ENCODE measurements at regions not wholly inside any gene's neighbourhood (a gene's known extent, or its start where the extent isn't known, plus 50 kb on each side); places are given as distances from the start of the nearest gene placed in this dataset.

DNA sequence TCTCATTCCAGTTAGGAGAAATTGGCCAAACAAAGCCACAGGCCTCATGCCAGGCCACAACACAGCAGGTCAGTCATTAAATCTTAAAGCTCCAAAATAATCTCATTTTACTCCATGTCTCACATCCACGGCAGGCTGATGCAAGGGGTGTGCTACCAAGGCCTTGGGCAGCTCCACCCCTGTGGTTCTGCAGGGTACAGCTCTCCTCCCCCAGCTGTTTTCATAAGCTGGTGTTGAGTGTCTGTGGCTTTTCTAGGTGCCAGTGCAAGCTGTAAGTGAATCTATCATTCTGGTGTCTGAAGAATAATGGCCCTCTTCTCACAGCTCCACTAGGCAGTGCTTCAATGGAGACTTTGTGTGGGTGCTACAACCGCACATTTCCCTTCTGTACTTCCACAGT, 949.2 kb downstream of the TECRL start:
- no peak for DNase-seq

- no peak for DNase-seq
Measured at GRCh38 chr4:63459329-63459728, 949.9 kb downstream of the TECRL start.

DNA sequence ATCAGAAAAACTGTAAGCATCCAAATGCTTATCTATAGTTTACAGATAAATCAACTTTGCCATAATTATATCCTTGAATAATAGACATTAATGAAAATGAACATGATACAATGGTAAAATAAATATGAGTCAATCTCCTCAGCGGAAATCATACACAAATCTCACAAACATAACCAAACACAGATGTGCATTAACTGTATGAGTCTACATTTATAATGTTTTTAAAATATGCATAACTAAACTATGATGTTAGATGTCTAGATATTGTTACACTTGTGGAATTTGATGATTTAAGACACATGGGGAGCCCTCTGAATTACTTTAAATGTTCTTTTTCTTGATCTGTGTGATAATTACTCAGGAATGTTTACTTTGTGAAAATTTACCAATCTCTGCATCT, 951.2 kb downstream of the TECRL start:
- DNase-seq, result no peak

DNA sequence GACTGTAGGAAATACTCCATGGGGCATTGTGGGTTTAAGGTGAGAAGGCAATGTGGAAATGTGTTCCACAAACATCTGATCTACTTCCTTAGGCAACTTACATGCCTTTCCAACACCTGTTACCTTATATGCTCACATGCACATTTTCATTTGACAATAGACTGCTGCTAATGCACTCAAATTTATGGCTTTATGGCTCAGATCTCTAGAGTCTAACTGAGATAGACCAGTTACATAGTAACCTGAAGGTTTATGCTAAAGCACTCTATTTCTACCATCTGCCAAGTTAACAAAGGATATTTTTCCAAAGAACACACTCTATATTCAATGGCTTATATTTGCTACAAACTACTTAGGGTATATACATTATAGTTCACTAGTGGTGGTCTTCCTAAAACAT, 969.0 kb downstream of the TECRL start:
- no peak for DNase-seq

DNA sequence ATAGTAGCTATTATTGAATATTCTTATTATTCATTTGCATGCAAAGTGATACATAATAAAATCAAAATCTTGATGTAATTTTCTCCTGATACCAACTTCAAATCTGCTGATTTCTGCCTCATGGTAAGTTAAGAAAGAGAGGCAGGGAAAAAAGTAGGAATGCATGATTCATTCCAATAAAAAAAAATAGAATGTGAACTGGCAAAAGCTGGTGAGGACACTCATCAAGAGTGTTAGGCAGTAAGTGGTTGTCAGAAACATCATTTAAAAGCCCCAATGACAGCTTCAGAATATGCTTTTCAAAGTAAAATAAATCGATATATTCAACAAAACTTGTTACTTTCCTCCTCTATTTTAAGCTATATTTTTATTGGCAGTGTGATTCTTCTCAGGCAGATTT, 979.1 kb downstream of the TECRL start:
- no peak for DNase-seq

DNA sequence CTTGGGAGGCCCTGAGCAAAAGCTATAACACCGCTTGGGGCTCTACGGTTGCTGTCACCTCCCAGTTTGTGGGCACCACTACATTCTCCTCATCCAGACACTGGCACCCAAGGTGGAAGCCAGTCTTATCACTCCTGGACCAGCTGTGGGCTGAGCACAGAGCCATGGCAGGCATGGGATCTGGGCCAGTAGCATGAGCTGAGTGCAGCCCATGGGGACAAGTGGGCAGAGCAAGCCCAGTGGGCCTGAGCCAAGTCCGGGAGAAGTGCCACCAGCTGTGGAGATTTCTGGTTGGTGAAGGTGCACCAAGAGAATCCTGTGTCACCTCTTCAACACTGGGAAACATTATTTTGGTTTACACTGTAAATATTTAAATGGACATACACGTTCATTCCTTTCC, 1013.0 kb downstream of the TECRL start:
- no peak for DNase-seq

DNA sequence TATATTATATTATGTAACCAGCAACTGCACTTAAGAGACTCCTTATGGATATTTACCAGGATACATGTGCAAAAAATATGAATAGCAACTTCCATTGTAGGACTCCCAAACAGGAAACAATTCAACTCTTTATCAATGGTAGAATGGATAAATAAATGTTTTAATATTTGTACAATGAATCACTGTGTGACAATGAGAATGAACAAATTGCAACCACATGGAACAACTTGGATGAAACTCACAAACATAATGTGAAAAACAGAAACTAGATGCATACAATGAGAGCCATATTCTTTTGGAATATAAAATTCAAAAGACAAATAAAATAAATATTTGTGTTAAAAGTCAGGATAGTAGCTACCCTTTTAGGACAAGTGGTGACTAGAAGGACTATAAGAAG, 1015.7 kb downstream of the TECRL start:
- DNase-seq, result no peak

DNA sequence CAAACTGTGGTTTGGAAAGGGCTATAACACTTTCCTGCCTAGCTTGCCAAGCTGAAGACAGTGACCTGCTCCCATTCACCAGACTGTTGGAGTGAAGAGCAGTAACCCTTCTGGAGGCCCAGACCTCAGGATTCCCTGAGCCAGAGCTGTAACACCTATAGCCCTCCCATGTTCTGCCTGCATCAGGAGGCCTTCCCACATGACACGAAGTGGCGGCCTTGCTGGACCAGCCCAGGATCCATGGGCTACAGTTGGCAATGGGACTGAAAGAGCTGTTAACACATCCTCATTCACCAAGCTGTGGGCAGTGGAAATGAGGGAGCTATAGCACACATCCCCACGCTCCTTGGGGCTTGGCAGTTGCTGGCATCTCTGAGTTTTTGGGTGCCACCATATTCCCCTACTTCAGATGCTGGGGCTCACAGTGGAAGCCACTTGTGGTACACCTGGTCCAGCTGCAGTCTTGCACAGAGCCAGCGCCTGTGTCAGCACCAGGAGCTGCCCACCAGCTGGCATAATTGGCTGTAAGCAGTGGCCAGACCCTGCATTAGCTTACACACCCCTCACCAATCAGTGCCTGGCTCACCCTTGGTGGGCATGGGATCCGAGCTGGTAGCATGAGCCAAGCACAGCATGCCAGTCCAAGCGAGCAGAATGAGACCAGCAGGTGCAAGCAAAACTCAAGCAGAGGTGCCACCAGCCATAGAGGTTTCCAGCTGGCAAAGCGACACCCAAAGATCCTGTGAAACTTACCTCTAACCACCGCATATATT, 1029.3 kb downstream of the TECRL start:
- DNase-seq, result no peak

GRCh38 chr4:63371001-63371400, 1038.2 kb downstream of the TECRL start:
- DNase-seq, result no peak

GRCh38 chr4:63361628-63362027, 1047.6 kb downstream of the TECRL start:
- no peak for DNase-seq

DNA sequence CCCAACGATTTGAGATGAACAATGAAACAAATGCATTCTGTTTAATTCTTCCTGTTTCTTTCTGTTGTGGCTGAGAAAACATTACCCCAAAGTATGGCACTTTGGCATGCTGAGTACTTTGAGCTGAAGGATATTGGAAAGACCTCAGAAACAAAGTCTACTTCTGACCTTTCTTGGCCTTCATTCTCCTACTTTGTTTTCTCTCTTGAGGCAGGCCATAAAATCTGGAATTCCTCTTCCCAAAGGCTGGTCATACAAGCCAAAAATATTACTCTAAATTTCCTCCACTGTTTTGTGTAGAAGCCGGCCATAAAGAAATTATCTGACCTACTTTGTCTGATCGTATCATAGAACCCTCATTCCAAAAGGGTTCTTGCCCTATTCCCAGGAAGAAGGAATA, 1048.2 kb downstream of the TECRL start:
- no peak for DNase-seq

DNA sequence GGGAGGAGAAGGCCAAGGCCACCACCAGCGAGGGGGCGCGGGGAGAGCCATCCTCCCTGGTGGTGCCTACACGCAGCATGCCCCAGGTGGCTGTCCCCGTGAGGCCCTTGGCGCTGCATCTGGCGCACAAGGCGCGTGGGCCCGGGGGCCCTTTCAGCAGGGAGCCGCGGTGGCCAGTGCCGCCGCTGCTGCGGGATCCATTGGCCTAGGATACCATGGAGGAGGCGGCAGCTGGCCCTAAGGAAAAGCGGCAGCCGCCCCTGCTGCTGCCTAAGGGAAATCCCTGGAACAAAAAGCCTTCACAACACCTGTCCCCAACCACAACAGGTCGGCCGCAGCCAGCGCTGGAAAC, 1059.6 kb downstream of the TECRL start:
- no peak for DNase-seq

GRCh38 chr4:63348735-63349673, 1060.2 kb downstream of the TECRL start:
- DNase-seq, result no peak

- DNase-seq, result no peak
Measured at GRCh38 chr4:63325140-63325539, 1084.1 kb downstream of the TECRL start.

GRCh38 chr4:63316633-63317032, 1092.6 kb downstream of the TECRL start:
- DNase-seq, result no peak

DNA sequence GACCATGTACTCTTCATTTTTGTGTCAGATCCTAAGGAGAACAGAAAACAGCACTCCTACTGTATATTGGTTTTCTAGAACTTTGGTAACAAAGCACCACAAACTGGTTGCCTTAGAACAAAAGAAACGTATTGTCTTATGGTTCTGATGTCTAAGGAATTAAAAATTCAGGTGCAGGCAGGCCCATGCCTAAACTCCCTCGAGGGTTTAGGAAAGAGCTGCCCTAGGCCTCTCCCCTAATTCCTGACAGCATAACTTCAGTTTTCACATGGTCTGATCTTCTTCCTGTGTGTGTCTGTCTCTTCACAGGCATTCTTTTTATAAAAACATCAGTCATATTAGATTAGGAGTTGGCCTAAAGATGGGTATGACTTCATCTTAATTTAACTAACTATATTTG, 1093.6 kb downstream of the TECRL start:
- DNase-seq, result no peak

GRCh38 chr4:63308697-63309096, 1100.6 kb downstream of the TECRL start:
- no peak for DNase-seq

DNA sequence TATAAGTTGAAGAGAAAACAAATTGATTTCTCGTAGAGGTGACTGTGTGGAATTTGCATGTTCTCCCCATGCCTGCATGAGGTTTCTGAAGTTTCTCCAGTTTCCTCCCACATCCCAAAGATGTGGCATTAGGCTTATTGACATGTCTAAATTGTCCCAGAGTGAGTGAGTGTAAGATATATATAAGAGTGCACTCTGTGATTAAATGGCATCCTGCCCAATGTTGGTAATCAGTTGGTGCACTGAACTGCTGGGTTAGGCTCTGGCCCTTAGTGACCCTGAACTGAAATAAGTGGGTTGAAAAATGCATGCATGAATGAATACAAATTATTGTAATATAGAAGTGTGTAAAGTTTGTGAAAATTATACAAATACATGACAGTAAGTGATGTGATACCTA, 1106.5 kb downstream of the TECRL start:
- no peak for DNase-seq

DNA sequence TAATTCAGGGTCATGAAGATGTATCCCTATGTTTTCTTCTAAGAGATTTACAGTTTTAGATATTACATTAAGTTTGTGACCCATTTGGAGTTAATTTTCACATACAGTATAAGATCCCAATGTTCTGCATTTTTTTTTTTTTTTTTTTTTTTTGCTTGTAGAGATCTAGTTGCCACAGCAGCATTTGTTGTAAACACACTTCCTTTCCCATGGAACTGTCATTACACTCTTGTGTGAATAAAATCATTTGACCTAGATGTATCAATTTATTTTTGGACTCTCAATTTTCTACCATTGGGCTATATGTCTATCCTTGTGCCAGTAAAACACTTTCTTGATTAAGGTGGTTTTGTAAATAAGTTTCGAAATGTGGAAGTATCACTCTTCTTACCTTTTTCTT, 1107.2 kb downstream of the TECRL start:
- DNase-seq, result no peak

DNA sequence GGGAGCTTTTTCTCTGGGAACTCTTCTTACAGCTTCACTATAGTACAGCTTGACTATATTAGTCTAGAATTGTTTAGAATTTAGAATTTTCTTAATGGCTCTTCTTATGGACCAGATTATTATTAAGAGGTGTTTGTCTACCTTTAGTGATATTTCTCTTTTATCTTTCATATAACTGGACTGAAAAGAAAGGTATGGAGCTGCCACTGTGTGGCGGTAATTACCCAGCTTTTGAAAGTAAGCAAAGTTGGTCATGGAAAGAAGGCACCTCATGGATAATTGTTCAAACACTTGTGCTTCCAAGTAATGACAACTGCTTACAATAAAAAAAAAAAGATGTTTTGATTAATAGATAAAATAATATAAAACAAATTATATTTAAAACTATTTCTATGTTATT, 1112.5 kb downstream of the TECRL start:
- DNase-seq, result no peak

DNA sequence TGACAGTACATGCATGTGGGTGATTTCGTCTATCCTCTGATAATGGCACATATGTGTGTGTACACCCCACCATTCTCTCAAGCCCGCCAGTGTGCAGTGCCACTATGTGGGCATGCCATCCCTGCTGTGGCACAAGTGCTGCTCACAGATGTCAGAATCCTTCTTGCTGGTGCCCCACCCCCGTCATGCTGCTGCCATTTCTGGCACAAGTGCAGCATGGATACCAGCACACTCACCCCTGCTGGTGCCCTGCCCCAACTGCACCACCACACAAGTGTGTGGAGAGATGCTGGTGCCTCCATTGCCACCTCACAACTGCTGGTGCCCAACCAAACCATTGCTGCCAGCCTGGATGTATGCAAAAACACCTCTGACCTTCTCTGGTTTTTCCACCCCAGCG, 1133.8 kb downstream of the TECRL start:
- no peak for DNase-seq

DNA sequence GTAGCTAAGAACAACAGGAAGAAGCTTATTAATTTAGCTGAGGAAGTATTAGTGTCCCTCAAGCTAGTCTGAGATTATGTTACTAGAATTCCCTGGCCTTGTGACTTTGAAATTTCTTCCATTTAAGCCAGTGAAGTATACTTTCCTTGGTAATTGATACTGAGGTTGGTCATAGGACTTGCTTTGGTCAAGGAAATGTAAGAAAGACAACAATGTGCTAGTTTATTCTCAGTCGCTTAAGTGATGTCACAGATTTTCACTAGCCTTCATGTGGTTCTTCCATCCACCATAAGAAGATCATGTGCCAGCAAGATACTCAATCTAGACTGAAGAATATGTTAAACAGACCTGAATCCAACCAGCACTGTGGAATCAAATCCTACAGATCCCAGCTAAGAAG, 1140.1 kb downstream of the TECRL start:
- DNase-seq, result no peak

DNA sequence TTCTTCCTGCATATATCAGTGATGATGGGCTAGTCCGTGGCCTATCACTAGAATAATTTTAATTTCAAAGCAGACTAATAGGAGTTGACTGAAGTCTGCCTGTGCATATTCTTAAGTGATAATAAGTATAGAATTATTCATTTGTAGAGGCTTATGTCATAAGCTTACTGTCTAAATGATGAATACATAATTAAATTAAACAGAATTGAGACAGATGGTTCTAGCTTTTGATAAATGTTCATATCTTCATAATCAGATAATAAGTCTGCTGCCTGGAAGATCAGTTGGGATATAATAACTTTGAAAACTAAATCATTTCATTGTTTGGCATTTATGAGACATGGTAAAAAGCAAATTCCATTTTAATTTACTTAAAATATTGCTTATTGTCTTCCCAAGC, 1175.6 kb downstream of the TECRL start:
- no peak for DNase-seq

GRCh38 chr4:63232058-63232457, 1177.2 kb downstream of the TECRL start:
- no peak for DNase-seq

All from NCI-H2227 treated with DMSO at 0.1 percent for 48 hours (cell line).